Keratinocyte (primary cell): ENCODE measurements at regions not wholly inside any gene's neighbourhood (a gene's known extent, or its start where the extent isn't known, plus 50 kb on each side); places are given as distances from the start of the nearest gene placed in this dataset.
"Not testable (repeated sequence)": the region's sequence is repeated elsewhere in the genome, so short reads cannot be mapped to it uniquely, and the experiment has no call there.

Experiments
- DNase-seq: peaks from one replicate; pipeline ENCODE4 v3.0.0-alpha.2; 2011; ENCODE audit warnings: low read depth, missing footprints, low spot score
- FAIRE-seq: peaks from 2 replicates; lab custom pipeline; 2011; peaks lifted over from hg19 to GRCh38; lab: Jason Lieb, UNC
- H2AFZ ChIP-seq: 2 replicates; pipeline ENCODE4 v1.6.0; 2012; ENCODE audit warnings: low read length, control low read depth, inconsistent platforms; ENCODE audit not compliant: control insufficient read depth
- H3K27ac ChIP-seq: 2 replicates; pipeline ENCODE4 v1.5.1; 2011; ENCODE audit warnings: low read length; ENCODE audit not compliant: control insufficient read depth, insufficient read depth
- H3K27me3 ChIP-seq: 3 replicates; pipeline ENCODE4 v1.6.0; 2011; ENCODE audit warnings: low read length; ENCODE audit not compliant: control insufficient read depth, insufficient read depth; ENCODE audit errors: extremely low read depth
- H3K36me3 ChIP-seq, 2 experiments: 2 replicates in 1 of 2; 3 replicates in 1 of 2; pipeline ENCODE4 v1.5.1; 2011; ENCODE audit warnings: low read length in 2 of 2, mild to moderate bottlenecking in 1 of 2; ENCODE audit not compliant: control insufficient read depth in 2 of 2, insufficient read depth in 2 of 2; ENCODE audit errors: extremely low read depth in 1 of 2
- H3K4me1 ChIP-seq: 3 replicates; pipeline ENCODE4 v1.5.1; 2011; ENCODE audit warnings: low read length; ENCODE audit not compliant: control insufficient read depth, insufficient read depth; ENCODE audit errors: extremely low read depth
- H3K4me2 ChIP-seq: 3 replicates; pipeline ENCODE4 v1.6.0; 2011; ENCODE audit warnings: low read depth, low read length; ENCODE audit not compliant: control insufficient read depth, insufficient read depth; ENCODE audit errors: extremely low read depth
- H3K4me3 ChIP-seq, 3 experiments: fragments of 200-600 bp in 1 of 3; sonication (generic) in 1 of 3; 2 replicates in 2 of 3; 3 replicates in 1 of 3; pipeline ENCODE4 v1.5.1; 2011 to 2016; ENCODE audit warnings: low read length in 3 of 3, mild to moderate bottlenecking in 3 of 3, control low read depth in 2 of 3, inconsistent platforms in 1 of 3, low read depth in 1 of 3, mixed read lengths in 1 of 3, mixed run types in 1 of 3, moderate library complexity in 1 of 3; ENCODE audit not compliant: control insufficient read depth in 2 of 3, insufficient read depth in 2 of 3; ENCODE audit errors: extremely low read depth in 1 of 3
- H3K79me2 ChIP-seq: 2 replicates; pipeline ENCODE4 v1.6.0; 2012; ENCODE audit warnings: low read length; ENCODE audit not compliant: control insufficient read depth, insufficient read depth
- H3K9ac ChIP-seq: 3 replicates; pipeline ENCODE4 v1.6.0; 2011; ENCODE audit warnings: low read length; ENCODE audit not compliant: control insufficient read depth, insufficient read depth; ENCODE audit errors: extremely low read depth
- H3K9me1 ChIP-seq: 3 replicates; pipeline ENCODE4 v1.6.0; 2011; ENCODE audit warnings: low read length; ENCODE audit not compliant: control insufficient read depth, insufficient read depth; ENCODE audit errors: extremely low read depth
- H3K9me3 ChIP-seq: 2 replicates; pipeline ENCODE4 v1.5.1; 2012; ENCODE audit warnings: low read depth, low read length; ENCODE audit not compliant: control insufficient read depth
- H4K20me1 ChIP-seq: 3 replicates; pipeline ENCODE4 v1.6.0; 2011; ENCODE audit warnings: low read length; ENCODE audit not compliant: control insufficient read depth, insufficient read depth; ENCODE audit errors: extremely low read depth
- CTCF ChIP-seq, 3 experiments: IDR thresholded peaks in 1 of 3; conservative IDR thresholded peaks in 1 of 3; optimal IDR thresholded peaks in 1 of 3; 2 replicates in 2 of 3; 3 replicates in 1 of 3; pipeline versions ENCODE3 to v1.5.1; 2011; ENCODE audit warnings: low read length in 3 of 3, mild to moderate bottlenecking in 3 of 3, moderate library complexity in 2 of 3, control low read depth in 1 of 3, inconsistent platforms in 1 of 3; ENCODE audit not compliant: insufficient read depth in 2 of 3; ENCODE audit errors: extremely low read depth in 1 of 3
- EZH2 ChIP-seq: IDR thresholded peaks from one replicate; pipeline ENCODE4 v1.6.1; 2012; ENCODE audit warnings: inconsistent platforms, mild to moderate bottlenecking, low read length, moderate library complexity
- dilution Hi-C: fragments of 300-500 bp; cut with MboI; formaldehyde crosslinking; loops from one replicate; pipeline ENCODE4 v1.7.0; 2020; ENCODE audit warnings: low sequenced_read_pairs; ENCODE audit not compliant: extremely low pct_ligation_motif_present

GRCh38 chr7:16249204-16249603, 172.1 kb downstream of the CRPPA start:
- H4K20me1 ChIP-seq, H3K36me3 ChIP-seq, H3K9ac ChIP-seq, H3K4me3 ChIP-seq, H3K27ac ChIP-seq, H3K4me1 ChIP-seq, H3K9me1 ChIP-seq, H3K79me2 ChIP-seq, FAIRE-seq, H3K27me3 ChIP-seq, DNase-seq, dilution Hi-C loops, H3K9me3 ChIP-seq, H2AFZ ChIP-seq, H3K4me2 ChIP-seq: not testable (repeated sequence)

GRCh38 chr7:16248556-16248955, 172.8 kb downstream of the CRPPA start:
- dilution Hi-C loops, DNase-seq, FAIRE-seq: not testable (repeated sequence)

GRCh38 chr7:16244469-16244868, 176.9 kb downstream of the CRPPA start:
- Histone ChIP-seq H3K79me2 (no peaks in the 10 kb centered on the region), H3K9me1 (no peaks in the 10 kb centered on the region), H2AFZ (no peak overlapping the region), H3K4me1 (no peaks in the 10 kb centered on the region), H4K20me1 (no peaks in the 10 kb centered on the region), H3K9ac (no peak overlapping the region), H3K27ac (no peak overlapping the region), H3K36me3 (no peaks in the 10 kb centered on the region), H3K27me3 (no peaks in the 10 kb centered on the region), H3K9me3 (no peaks in the 10 kb centered on the region), H3K4me2 (no peak overlapping the region), H3K4me3 (no peak overlapping the region)
- TF ChIP-seq CTCF (optimal IDR thresholded peaks at IDR 0.05 in 1 of 3, IDR thresholded peaks at IDR 0.05 in 1 of 3, conservative IDR thresholded peaks at IDR 0.05 in 1 of 3; ENCODE audit: extremely low read depth in 1 of 3, insufficient read depth in 2 of 3, low read length in 3 of 3) (no peak), EZH2 (no peak)
- DNase-seq = no peak
- dilution Hi-C loops = no loop called here
- FAIRE-seq = no peak

More at GRCh38 chr7:16248556-16248955, 172.8 kb downstream of the CRPPA start:
- H2AFZ ChIP-seq, H3K36me3 ChIP-seq, H3K27ac ChIP-seq, H3K4me2 ChIP-seq, H4K20me1 ChIP-seq, H3K9me1 ChIP-seq, H3K4me1 ChIP-seq, H3K9ac ChIP-seq, H3K79me2 ChIP-seq, H3K9me3 ChIP-seq, H3K4me3 ChIP-seq, H3K27me3 ChIP-seq: not testable (repeated sequence)
